H9 (cell line): ENCODE measurements at regions not wholly inside any gene's neighbourhood (a gene's known extent, or its start where the extent isn't known, plus 50 kb on each side); places are given as distances from the start of the nearest gene placed in this dataset.

Experiments
- DNase-seq: peaks from one replicate; pipeline ENCODE4 v3.0.0-alpha.2; 2017
- H2AFZ ChIP-seq: one replicate; pipeline ENCODE4 v1.6.1; 2013; ENCODE audit warnings: mild to moderate bottlenecking, low read length, control low read depth, moderate library complexity
- H2AK5ac ChIP-seq: 2 replicates; pipeline ENCODE4 v1.6.1; 2013; ENCODE audit warnings: low read length, control low read depth, mixed read lengths; ENCODE audit not compliant: insufficient read length
- H2BK120ac ChIP-seq: one replicate; pipeline ENCODE4 v1.6.1; 2013; ENCODE audit warnings: low read depth, mild to moderate bottlenecking, low read length, control low read depth, inconsistent platforms; ENCODE audit not compliant: poor library complexity, severe bottlenecking
- H2BK12ac ChIP-seq: 2 replicates; pipeline ENCODE4 v1.6.1; 2013; ENCODE audit warnings: low read length, control low read depth, mixed read lengths, low read depth; ENCODE audit not compliant: insufficient read length
- H2BK15ac ChIP-seq: 2 replicates; pipeline ENCODE4 v1.6.1; 2013; ENCODE audit warnings: low read depth, low read length, control low read depth
- H2BK20ac ChIP-seq: one replicate; pipeline ENCODE4 v1.6.1; 2013; ENCODE audit warnings: low read depth, mild to moderate bottlenecking, low read length, control low read depth, inconsistent platforms; ENCODE audit not compliant: poor library complexity, severe bottlenecking
- H2BK5ac ChIP-seq: 2 replicates; pipeline ENCODE4 v1.6.1; 2013; ENCODE audit warnings: low read length, control low read depth, mixed read lengths; ENCODE audit not compliant: insufficient read length
- H3K14ac ChIP-seq: 2 replicates; pipeline ENCODE4 v1.6.1; 2013; ENCODE audit warnings: low read length, control low read depth; ENCODE audit not compliant: insufficient read depth
- H3K18ac ChIP-seq: 2 replicates; pipeline ENCODE4 v1.6.1; 2013; ENCODE audit warnings: low read depth, mild to moderate bottlenecking, mixed read lengths, low read length, control low read depth; ENCODE audit not compliant: insufficient read length
- H3K23ac ChIP-seq: 2 replicates; pipeline ENCODE4 v1.6.1; 2013; ENCODE audit warnings: low read length, control low read depth, mixed read lengths, low read depth; ENCODE audit not compliant: insufficient read length
- H3K23me2 ChIP-seq: 2 replicates; pipeline ENCODE4 v1.6.1; 2013; ENCODE audit warnings: low read depth, mild to moderate bottlenecking, mixed read lengths, low read length, control low read depth; ENCODE audit not compliant: insufficient read length, poor library complexity, severe bottlenecking
- H3K27ac ChIP-seq: 2 replicates; pipeline ENCODE4 v1.5.1; 2013; ENCODE audit warnings: low read length, control low read depth, mixed read lengths, low read depth; ENCODE audit not compliant: insufficient read length
- H3K27me3 ChIP-seq: 2 replicates; pipeline ENCODE4 v1.6.1; 2013; ENCODE audit warnings: low read length, control low read depth, inconsistent platforms; ENCODE audit not compliant: insufficient read depth
- H3K4ac ChIP-seq: 2 replicates; pipeline ENCODE4 v1.6.1; 2013; ENCODE audit warnings: low read depth, mild to moderate bottlenecking, control low read depth, inconsistent platforms, low read length, moderate library complexity
- H3K4me1 ChIP-seq: 2 replicates; pipeline ENCODE4 v1.6.1; 2013; ENCODE audit warnings: low read length, control low read depth, inconsistent platforms; ENCODE audit not compliant: insufficient read depth
- H3K4me2 ChIP-seq: 2 replicates; pipeline ENCODE4 v1.6.1; 2013; ENCODE audit warnings: low read length, control low read depth, mixed read lengths; ENCODE audit not compliant: insufficient read length, insufficient read depth
- H3K56ac ChIP-seq: 2 replicates; pipeline ENCODE4 v1.6.1; 2013; ENCODE audit warnings: low read depth, mild to moderate bottlenecking, mixed read lengths, low read length, control low read depth; ENCODE audit not compliant: insufficient read length
- H3K79me1 ChIP-seq: 2 replicates; pipeline ENCODE4 v1.6.1; 2013; ENCODE audit warnings: low read depth, mild to moderate bottlenecking, moderate library complexity, low read length, control low read depth, inconsistent platforms; ENCODE audit not compliant: insufficient read depth, poor library complexity, severe bottlenecking
- H3K79me2 ChIP-seq: 2 replicates; pipeline ENCODE4 v1.6.1; 2013; ENCODE audit warnings: low read length, control low read depth, inconsistent platforms; ENCODE audit not compliant: insufficient read depth
- H3K9ac ChIP-seq: 2 replicates; pipeline ENCODE4 v1.6.1; 2013; ENCODE audit warnings: low read length, control low read depth, mixed read lengths; ENCODE audit not compliant: insufficient read length; ENCODE audit errors: extremely low read depth
- H3K9me3 ChIP-seq: one replicate; pipeline ENCODE4 v1.6.1; 2013; ENCODE audit warnings: low read depth, low read length, inconsistent platforms; ENCODE audit not compliant: control insufficient read depth
- H3T11ph ChIP-seq: one replicate; pipeline ENCODE4 v1.6.1; 2013; ENCODE audit warnings: mild to moderate bottlenecking, low read length, control low read depth, inconsistent platforms
- H4K20me1 ChIP-seq: one replicate; pipeline ENCODE4 v1.6.1; 2013; ENCODE audit not compliant: control insufficient read depth, insufficient read length, insufficient read depth
- H4K5ac ChIP-seq: 2 replicates; pipeline ENCODE4 v1.6.1; 2013; ENCODE audit warnings: low read depth, mild to moderate bottlenecking, mixed read lengths, low read length, control low read depth; ENCODE audit not compliant: insufficient read length
- H4K8ac ChIP-seq: replicated peaks from 2 replicates; pipeline ENCODE4 v1.6.1; 2013; ENCODE audit warnings: low read length, control low read depth, mixed read lengths, low read depth; ENCODE audit not compliant: insufficient read length
- H4K91ac ChIP-seq: 2 replicates; pipeline ENCODE4 v1.6.1; 2013; ENCODE audit warnings: low read depth, mild to moderate bottlenecking, moderate library complexity, mixed read lengths, low read length, control low read depth; ENCODE audit not compliant: insufficient read length
- H3K27ac Mint-ChIP-seq, 3 experiments: 2 replicates in 2 of 3; 3 replicates in 1 of 3; pipeline ENCODE4 v1.8.0; 2020 to 2021; ENCODE audit warnings: mixed read lengths in 3 of 3, mild to moderate bottlenecking in 1 of 3, moderate library complexity in 1 of 3
- H3K27me3 Mint-ChIP-seq: 2 replicates; pipeline ENCODE4 v1.8.0; 2021; ENCODE audit warnings: low read depth, mild to moderate bottlenecking, moderate library complexity, mixed read lengths
- H3K36me3 Mint-ChIP-seq, 3 experiments: 2 replicates in 2 of 3; 3 replicates in 1 of 3; pipeline ENCODE4 v1.8.0; 2020 to 2021; ENCODE audit warnings: low read depth in 3 of 3, mixed read lengths in 3 of 3; ENCODE audit not compliant: insufficient read depth in 1 of 3
- H3K4me1 Mint-ChIP-seq, 2 experiments: 2 replicates each; pipeline ENCODE4 v1.8.0; 2020; ENCODE audit warnings: mixed read lengths in 2 of 2
- H3K4me3 Mint-ChIP-seq, 2 experiments: 2 replicates in 1 of 2; 3 replicates in 1 of 2; pipeline ENCODE4 v1.8.0; 2020 to 2021; ENCODE audit warnings: mild to moderate bottlenecking in 2 of 2, mixed read lengths in 2 of 2, moderate library complexity in 1 of 2
- H3K9me3 Mint-ChIP-seq, 2 experiments: 2 replicates in 1 of 2; 3 replicates in 1 of 2; pipeline ENCODE4 v1.8.0; 2020; ENCODE audit warnings: mild to moderate bottlenecking in 2 of 2, mixed read lengths in 2 of 2, moderate library complexity in 1 of 2
- CTCF ChIP-seq: fragments of 200-600 bp; sonication (generic); conservative IDR thresholded peaks from 3 replicates; pipeline ENCODE4 v1.8.0; 2021; ENCODE audit warnings: antibody characterized with exemption, mild to moderate bottlenecking
- WGBS: extraction: QIAGEN DNeasy Blood & Tissue Kit; methylation state at CpG from one replicate; pipeline ENCODE4 v1.1.7; 2013; ENCODE audit warnings: missing lambda C conversion rate, low lambda C conversion rate, mixed read lengths; ENCODE audit not compliant: insufficient read length; ENCODE audit errors: extremely low coverage; 5-methylcytosine and 5-hydroxymethylcytosine counted together

- TF ChIP-seq CTCF: no peak
Measured at GRCh38 chr3:56971816-56972215, 88.6 kb upstream of the SPATA12 start.

More at GRCh38 chr3:56971816-56972215, 88.6 kb upstream of the SPATA12 start:
- no peaks in the 10 kb centered on the region for H3K23me2 ChIP-seq
- Mint-ChIP-seq H3K36me3 (peaks cover 0 to 2% (median 0%) of the 10 kb centered on the region in 3 experiments; a peak in 2 of 7 replicates), H3K4me3 (no peak overlapping the region), H3K27me3 (no peaks in the 10 kb centered on the region; the same call in 1 of the 2 replicates), H3K9me3 (no peaks in the 10 kb centered on the region), H3K27ac (no peak overlapping the region), H3K4me1 (peaks cover 4 to 7% of the 10 kb centered on the region in 2 experiments)
- no CpG with 5 or more reads among the region's 4 CpGs for WGBS
- no peak overlapping the region for H3K4ac ChIP-seq
- no peak overlapping the region for H3T11ph ChIP-seq
- no peaks in the 10 kb centered on the region for H4K20me1 ChIP-seq
- H4K5ac ChIP-seq: no peak overlapping the region
- no peak overlapping the region for H2BK15ac ChIP-seq
- no peak overlapping the region for H2BK12ac ChIP-seq
- no peak overlapping the region for H2BK120ac ChIP-seq
- no peak overlapping the region for H3K18ac ChIP-seq
- no peak overlapping the region for H3K23ac ChIP-seq
- H3K9ac ChIP-seq: no peak overlapping the region
- H3K14ac ChIP-seq: no peak overlapping the region
- H3K79me1 ChIP-seq: no peaks in the 10 kb centered on the region
- no peak overlapping the region for H2AK5ac ChIP-seq
- no peaks in the 10 kb centered on the region for H3K9me3 ChIP-seq
- H2AFZ ChIP-seq: no peak overlapping the region
- no peak overlapping the region for H3K56ac ChIP-seq
- H3K79me2 ChIP-seq: no peaks in the 10 kb centered on the region
- H3K4me1 ChIP-seq: no peaks in the 10 kb centered on the region
- no peaks in the 10 kb centered on the region for H3K27me3 ChIP-seq
- no peak overlapping the region for H3K4me2 ChIP-seq
- no peak overlapping the region for H2BK5ac ChIP-seq
- H3K27ac ChIP-seq: no peak overlapping the region
- H4K8ac ChIP-seq: no peak overlapping the region
- DNase-seq: no peak
- H4K91ac ChIP-seq: no peak overlapping the region
- no peak overlapping the region for H2BK20ac ChIP-seq
